HEK293T (cell line): ENCODE measurements at regions not wholly inside any gene's neighbourhood (a gene's known extent, or its start where the extent isn't known, plus 50 kb on each side); places are given as distances from the start of the nearest gene placed in this dataset.

ENCODE experiments used
- ARNT ChIP-seq: fragments of 450-650 bp; IDR thresholded peaks from 2 replicates; pipeline ENCODE4 v1.6.1; 2017; ENCODE audit warnings: mild to moderate bottlenecking
- BHLHE40 ChIP-seq: fragments of 450-650 bp; IDR thresholded peaks from 2 replicates; pipeline ENCODE4 v1.6.1; 2016; ENCODE audit warnings: mild to moderate bottlenecking, moderate library complexity, borderline replicate concordance
- CTBP1 ChIP-seq: fragments of 450-650 bp; IDR thresholded peaks from 2 replicates; pipeline ENCODE4 v1.6.1; 2016; ENCODE audit warnings: borderline replicate concordance
- ELF4 ChIP-seq: fragments of 450-650 bp; IDR thresholded peaks from 2 replicates; pipeline ENCODE4 v1.6.1; 2017; ENCODE audit warnings: antibody characterized with exemption
- FOXK2 ChIP-seq: fragments of 450-650 bp; IDR thresholded peaks from 2 replicates; pipeline ENCODE4 v1.6.1; 2016; ENCODE audit warnings: mild to moderate bottlenecking
- HDGF ChIP-seq: fragments of 450-650 bp; IDR thresholded peaks from 2 replicates; pipeline ENCODE4 v1.6.1; 2017; ENCODE audit warnings: antibody characterized with exemption, borderline replicate concordance
- NFRKB ChIP-seq: fragments of 450-650 bp; IDR thresholded peaks from 2 replicates; pipeline ENCODE4 v1.6.1; 2016; ENCODE audit warnings: mild to moderate bottlenecking, moderate library complexity
- SUZ12 ChIP-seq: fragments of 450-650 bp; IDR thresholded peaks from 2 replicates; pipeline ENCODE4 v1.6.1; 2016; ENCODE audit warnings: mild to moderate bottlenecking
- TF ChIP-seq, protein P1 (sequence below): fragments of 450-650 bp; IDR thresholded peaks from 2 replicates; pipeline ENCODE4 v1.6.1; 2016

- TF ChIP-seq ARNT (no peak), HDGF (no peak), FOXK2 (no peak), CTBP1 (no peak), BHLHE40 (no peak), NFRKB (no peak), ELF4 (no peak), SUZ12 (no peak)
- TF ChIP-seq, protein P1, sequence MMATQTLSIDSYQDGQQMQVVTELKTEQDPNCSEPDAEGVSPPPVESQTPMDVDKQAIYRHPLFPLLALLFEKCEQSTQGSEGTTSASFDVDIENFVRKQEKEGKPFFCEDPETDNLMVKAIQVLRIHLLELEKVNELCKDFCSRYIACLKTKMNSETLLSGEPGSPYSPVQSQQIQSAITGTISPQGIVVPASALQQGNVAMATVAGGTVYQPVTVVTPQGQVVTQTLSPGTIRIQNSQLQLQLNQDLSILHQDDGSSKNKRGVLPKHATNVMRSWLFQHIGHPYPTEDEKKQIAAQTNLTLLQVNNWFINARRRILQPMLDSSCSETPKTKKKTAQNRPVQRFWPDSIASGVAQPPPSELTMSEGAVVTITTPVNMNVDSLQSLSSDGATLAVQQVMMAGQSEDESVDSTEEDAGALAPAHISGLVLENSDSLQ, result no peak
These were observed 88.2 kb upstream of the DST start for GRCh38 chr6:56730663-56731529.
